Caki2 (cell line): ENCODE measurements at regions not wholly inside any gene's neighbourhood (a gene's known extent, or its start where the extent isn't known, plus 50 kb on each side); places are given as distances from the start of the nearest gene placed in this dataset.

ENCODE experiments used
- DNase-seq: peaks from one replicate; pipeline ENCODE4 v3.0.0-alpha.2; 2015; ENCODE audit warnings: low read depth
- in situ Hi-C: cut with HindIII; loops from 2 replicates; pipeline ENCODE4 v1.10.0; 2016; ENCODE audit warnings: low sequenced_read_pairs, low pct_unique_long_range_greater_than_20kb, mixed read lengths

- in situ Hi-C loops = no loop called here
- DNase-seq = no peak
Observed at GRCh38 chr10:2963889-2964631, 103.3 kb upstream of the PFKP start.

- DNase-seq = no peak
- in situ Hi-C loops = no loop called here
Observed at GRCh38 chr10:2962194-2962593, 105.2 kb upstream of the PFKP start.

DNA sequence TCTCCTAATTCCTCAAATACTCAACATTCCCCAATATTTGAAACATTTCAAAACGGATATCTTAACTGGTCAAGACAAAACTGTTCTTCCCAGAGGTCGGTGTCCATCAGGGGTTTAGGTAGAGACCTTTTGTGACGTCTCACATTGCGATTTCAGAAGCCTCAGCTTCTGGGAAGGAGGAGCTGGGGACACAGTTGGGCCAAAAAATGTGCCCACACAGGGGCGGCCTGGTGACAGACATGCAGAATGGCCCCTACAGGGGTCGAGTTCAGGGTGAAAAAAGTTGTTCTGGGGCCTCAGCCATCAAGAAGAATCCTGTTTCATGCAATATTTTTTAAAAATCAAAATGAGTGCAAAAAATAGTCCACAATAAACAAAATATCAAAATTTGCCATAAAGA is 108.7 kb upstream of the PFKP start:
- in situ Hi-C loops = no loop called here

DNA sequence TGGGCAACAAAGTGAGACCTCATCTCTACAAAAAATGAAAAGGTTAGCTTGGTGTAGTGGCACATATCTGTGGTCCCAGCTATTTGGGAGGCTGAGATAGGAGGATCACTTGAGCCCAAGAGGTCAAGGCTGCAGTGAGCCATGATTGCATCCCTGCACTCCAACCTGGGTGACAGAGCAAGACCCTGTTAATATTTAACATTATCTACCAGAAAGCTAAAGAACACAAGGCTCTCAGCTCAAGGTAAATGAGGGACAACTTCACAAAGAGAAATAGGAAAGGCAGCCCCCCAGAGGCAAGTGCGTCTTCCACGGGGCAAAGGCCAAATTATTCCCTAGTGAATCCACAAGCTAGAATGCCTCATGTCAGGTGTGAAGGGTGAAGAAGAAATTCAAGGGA is 109.6 kb upstream of the PFKP start:
- in situ Hi-C loops = no loop called here
- no peak for DNase-seq

More for the DNA sequence above, 108.7 kb upstream of the PFKP start:
- no peak for DNase-seq

- in situ Hi-C loops = no loop called here
- no peak for DNase-seq
Observed at GRCh38 chr10:2955064-2955463, 112.3 kb upstream of the PFKP start.

- in situ Hi-C loops = no loop called here
Observed at GRCh38 chr10:2953495-2953894, 113.9 kb upstream of the PFKP start.

DNA sequence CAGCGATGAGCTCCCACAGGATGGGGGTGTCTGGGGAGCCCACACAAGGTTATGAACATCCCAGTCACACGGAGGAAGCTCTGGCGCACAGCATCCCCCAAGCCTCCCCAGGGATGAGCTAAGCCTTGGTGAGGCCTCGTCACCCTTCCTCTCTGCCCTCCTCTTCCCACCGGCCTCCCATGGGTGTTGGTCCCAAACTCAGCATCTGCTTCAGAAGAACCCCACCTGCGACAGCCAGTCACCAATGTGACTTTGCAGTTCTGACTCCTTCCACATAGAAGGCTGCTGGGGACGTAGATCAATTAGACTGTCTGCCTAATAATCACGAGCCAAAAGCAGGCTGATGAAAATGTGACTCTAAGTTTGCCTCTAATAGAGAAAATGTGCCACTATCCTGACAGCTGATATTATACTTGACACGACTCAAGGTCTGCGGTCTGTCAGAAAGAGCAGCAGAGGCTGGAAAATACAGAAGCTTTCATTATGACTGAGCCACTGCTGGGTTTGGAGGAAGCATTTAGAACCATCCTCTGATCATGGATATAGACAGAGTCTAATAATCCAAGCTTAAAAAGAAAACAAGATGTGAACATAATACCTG is 116.0 kb upstream of the PFKP start:
- in situ Hi-C loops = no loop called here
- DNase-seq = no peak

More at GRCh38 chr10:2953495-2953894, 113.9 kb upstream of the PFKP start:
- no peak for DNase-seq

DNA sequence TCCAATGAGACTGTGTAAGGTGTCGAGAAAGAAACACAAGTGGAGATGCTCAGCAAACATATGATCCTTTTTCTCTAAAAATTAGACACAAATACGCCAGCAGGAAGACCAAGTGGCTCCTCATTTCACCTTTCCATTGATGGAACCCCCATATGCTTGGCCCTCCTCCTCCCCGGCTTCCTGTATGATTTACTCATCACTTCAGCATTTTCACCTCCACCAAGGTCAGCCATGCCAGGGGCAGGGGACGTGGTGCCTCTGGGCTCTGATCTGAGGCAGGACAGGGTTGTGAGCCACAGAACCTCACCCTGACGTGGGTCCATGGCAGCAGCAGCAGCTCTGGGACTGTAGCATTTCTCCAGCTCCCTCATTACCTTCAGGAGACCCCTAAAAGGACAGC is 116.8 kb upstream of the PFKP start:
- no peak for DNase-seq

GRCh38 chr10:2949948-2950354 is 117.4 kb upstream of the PFKP start:
- in situ Hi-C loops = no loop called here
- peak; percentile 74 for DNase-seq

More for the DNA sequence above, 116.8 kb upstream of the PFKP start:
- in situ Hi-C loops = no loop called here

DNA sequence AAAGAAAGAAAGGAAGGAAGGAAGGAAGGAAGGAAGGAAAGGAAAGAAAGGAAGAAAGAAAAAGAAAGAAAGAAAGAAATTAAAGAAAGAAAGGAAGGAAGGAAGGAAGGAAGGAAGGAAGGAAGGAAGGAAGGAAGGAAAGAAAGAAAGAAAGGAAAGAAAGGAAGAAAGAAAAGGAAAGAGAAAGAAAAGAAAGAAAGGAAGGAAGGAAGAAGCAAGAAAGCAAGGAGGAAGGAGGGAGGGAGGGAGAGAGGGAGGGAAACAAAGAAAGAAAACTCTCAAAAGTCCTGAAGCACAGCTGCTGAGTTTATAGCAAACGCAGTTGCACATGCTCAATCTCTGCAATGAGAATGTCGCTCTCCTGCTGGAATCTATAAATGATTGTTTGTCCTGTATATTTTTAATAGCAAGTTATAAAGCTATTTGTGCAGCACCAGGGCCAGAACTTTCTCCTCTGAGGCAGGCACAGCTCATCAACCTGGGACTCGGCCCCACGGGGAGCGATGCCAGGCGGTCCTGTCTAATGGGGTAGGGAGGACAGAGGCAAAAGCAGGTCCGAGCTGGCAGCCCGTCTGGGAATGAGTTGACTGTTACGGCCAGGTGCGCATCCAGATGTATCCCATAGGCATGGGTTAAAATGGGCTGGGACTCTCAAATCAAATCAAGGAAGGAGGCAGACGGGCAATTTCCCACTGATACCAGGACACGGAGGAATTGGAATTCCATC is 118.0 kb upstream of the PFKP start:
- in situ Hi-C loops = no loop called here
- DNase-seq = peak; percentile 26

GRCh38 chr10:2948127-2948854 is 119.1 kb upstream of the PFKP start:
- no peak for DNase-seq
- in situ Hi-C loops = no loop called here

DNA sequence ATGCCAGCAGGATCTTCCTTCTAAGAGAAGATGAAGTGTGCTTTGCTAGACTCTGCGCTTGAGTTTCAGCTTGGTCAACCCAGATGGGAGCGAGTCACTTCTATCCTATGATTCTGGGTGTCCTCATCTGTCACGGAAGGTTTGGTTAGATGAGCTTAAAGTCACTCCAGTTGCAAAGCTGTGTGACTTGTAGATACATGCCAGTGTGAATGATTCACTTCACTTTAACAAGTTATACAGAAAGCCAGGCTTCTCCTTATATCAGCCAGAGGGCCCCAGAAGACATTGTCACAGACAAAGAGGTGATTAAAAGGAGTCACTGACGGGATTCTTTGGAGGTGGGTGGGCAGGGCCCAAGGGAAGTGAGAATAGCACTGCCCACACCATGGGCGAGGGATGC is 122.6 kb upstream of the PFKP start:
- peak; percentile 67 for DNase-seq
- in situ Hi-C loops = no loop called here

DNA sequence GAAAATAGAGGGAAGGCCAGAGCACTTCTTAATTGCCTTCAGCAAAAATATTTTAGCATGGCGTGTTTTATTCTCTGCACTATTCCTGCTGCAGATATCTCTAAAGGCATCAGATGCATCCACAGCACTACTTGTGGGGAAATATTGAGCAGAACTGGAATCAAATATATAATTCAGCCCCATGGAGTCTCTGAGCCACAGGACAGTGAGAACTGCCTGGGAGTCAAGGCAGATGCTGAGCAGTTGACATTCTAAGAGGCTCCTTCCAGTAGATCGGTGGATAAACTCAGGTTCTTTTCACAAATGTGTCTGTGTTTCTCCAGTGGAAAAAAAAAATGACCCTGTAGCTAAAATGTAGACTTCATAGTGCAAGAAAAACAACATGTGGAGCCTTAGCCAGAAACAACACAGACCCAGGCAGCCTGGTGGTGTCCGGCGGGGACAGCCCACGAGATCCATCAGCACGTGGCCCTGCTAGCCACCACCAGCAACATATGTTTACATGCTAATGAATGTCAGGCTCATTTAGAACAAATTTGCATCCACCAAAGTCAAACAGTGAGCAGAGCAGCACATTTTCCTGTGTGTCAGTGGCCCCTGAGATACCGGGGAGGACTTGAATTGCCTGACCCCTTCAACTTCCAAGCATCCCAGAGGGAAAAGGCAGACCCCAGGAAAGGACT is 123.3 kb upstream of the PFKP start:
- no peak for DNase-seq
- in situ Hi-C loops = no loop called here

GRCh38 chr10:2942938-2943337 is 124.4 kb upstream of the PFKP start:
- in situ Hi-C loops = no loop called here
- no peak for DNase-seq

DNA sequence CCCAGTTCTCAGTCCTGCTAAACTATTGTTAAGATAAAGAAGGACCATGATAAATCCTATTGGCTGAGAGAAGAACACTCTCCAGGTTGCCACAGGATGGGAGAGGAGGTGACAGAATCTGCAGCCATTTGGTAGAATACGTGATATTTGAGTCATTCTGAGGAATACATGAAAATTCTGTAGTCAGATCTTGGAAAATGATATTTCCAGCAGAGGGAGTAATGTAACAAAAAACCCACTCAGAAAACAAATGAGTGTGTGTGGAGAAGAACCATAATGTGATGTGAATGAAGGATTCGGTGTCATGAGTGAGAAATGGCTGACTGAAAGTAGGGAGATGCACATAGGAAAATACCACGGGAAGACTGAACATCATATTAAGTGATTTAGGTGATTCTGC is 128.5 kb upstream of the PFKP start:
- in situ Hi-C loops = no loop called here
- peak; percentile 35 for DNase-seq

- peak; percentile 46 for DNase-seq
- in situ Hi-C loops = no loop called here
Observed at GRCh38 chr10:2936816-2937215, 130.5 kb upstream of the PFKP start.

- in situ Hi-C loops = no loop called here
- no peak for DNase-seq
Observed at GRCh38 chr10:2935647-2936386, 131.5 kb upstream of the PFKP start.

DNA sequence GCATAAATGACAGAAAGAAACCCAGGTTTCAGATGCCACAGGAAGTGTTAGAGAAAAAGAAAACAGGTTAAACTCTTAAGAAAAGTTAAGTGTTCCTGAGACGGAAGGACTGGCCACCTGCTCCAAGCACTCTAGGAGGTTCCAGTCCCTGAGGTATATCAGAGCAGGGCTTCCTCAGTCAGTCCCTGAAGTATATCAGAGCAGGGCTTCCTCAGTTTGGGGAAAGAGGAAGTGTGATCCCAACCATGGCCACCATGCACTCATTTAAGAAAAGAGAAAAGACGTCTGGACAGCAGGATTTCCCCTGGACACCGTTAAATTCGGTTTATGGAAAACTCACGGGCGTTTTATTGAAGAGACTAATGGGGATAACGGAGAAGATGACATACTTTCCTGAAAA is 133.4 kb upstream of the PFKP start:
- in situ Hi-C loops = no loop called here
- DNase-seq = no peak
